OCI-LY1 (cell line): ENCODE measurements at regions not wholly inside any gene's neighbourhood (a gene's known extent, or its start where the extent isn't known, plus 50 kb on each side); places are given as distances from the start of the nearest gene placed in this dataset.

Experiments used
- CTCF ChIP-seq: fragments of 200-600 bp; sonication (generic), shearing (Covaris generic); IDR thresholded peaks from 2 replicates; pipeline ENCODE4 v1.5.1; 2017; ENCODE audit warnings: mild to moderate bottlenecking, antibody characterized with exemption, low read length, moderate library complexity, mixed read lengths
- EZH2 ChIP-seq: fragments of 200-600 bp; sonication (generic), shearing (Covaris generic); IDR thresholded peaks from 2 replicates; pipeline ENCODE4 v1.8.0; 2017; ENCODE audit warnings: borderline replicate concordance, mixed run types, mild to moderate bottlenecking, antibody characterized with exemption, low read length, moderate library complexity, mixed read lengths

DNA sequence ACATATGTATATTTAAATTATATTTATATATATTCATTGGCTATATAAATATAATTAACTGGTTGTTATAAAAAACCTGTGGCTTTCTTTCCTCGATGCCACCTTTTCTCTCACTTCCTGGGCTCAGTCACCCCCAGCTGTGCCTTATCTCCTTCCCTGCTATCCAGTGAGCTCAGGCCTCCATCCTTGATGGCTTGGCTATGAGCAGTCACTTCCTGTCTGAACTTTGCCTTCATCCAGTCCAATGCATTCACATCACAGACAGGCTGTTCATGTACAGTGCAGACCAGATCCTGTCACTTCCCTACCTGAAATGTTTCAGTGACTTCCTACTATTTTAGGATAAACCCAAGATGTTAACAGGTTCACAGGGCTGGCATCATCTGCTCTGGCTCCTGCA is 115.3 kb upstream of the PRB2 start:
- TF ChIP-seq CTCF (no peak), EZH2 (no peak)
